Brain microvascular endothelial cell (primary cell): ENCODE measurements at regions not wholly inside any gene's neighbourhood (a gene's known extent, or its start where the extent isn't known, plus 50 kb on each side); places are given as distances from the start of the nearest gene placed in this dataset.

Source experiments
- DNase-seq: peaks from one replicate; pipeline ENCODE4 v3.0.0-alpha.2; 2020
- H3K27ac ChIP-seq: fragments of 250-450 bp; sonication (Bioruptor Pico); 2 replicates; pipeline ENCODE4 v1.5.1; 2020; ENCODE audit warnings: mild to moderate bottlenecking, moderate library complexity
- H3K27me3 ChIP-seq: fragments of 250-450 bp; sonication (Bioruptor Pico); replicated peaks from 2 replicates; pipeline ENCODE4 v1.5.1; 2020; ENCODE audit warnings: mild to moderate bottlenecking
- H3K36me3 ChIP-seq: fragments of 250-450 bp; sonication (Bioruptor Pico); replicated peaks from 2 replicates; pipeline ENCODE4 v1.5.1; 2020; ENCODE audit warnings: mild to moderate bottlenecking
- H3K4me3 ChIP-seq: 2 replicates; pipeline ENCODE4 v1.5.1; 2011; ENCODE audit warnings: low read depth, mild to moderate bottlenecking, control low read depth, low read length, moderate library complexity
- in situ Hi-C: cut with HindIII; loops from 2 replicates; pipeline ENCODE4 v1.10.0; 2017; ENCODE audit warnings: low sequenced_read_pairs, low pct_ligation_motif_present
- TF ChIP-seq, protein P1 (sequence below): IDR thresholded peaks from 2 replicates; pipeline ENCODE4 v1.5.1; 2011; ENCODE audit warnings: low read depth, mild to moderate bottlenecking, moderate library complexity, low read length, control low read depth, inconsistent platforms; ENCODE audit errors: missing control alignments

DNA sequence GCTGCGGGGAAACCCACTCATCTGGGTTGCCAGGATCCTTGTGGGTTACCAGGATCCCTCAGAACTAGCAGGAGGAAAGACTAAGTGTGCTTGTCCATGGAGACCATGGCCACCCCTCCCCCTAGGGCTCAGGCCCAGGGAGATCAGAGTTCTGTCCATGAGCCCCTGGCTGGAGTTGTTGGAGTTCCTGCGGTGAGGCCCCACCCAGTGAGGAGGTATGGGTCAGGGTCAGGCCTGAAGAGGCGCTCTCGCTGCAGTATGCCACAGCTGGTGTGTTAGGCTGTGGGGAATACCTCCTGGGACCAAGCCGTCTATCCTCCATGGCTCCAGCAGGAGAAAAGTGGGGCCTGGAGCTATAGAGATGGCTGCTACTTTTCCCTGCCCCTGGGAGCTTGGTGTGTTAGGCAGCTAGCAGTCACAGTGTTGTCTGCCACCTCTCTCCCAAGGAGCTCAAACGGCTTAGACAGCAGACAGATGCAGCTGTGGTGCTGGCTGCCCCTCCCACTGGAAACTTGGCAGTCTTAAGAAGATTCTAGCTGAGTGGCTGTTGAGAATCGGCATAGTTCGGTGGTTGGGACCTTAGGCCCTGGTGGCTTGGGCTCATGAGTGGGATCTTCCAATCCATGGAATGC is 240.3 kb upstream of the CELF4 start:
- in situ Hi-C loops: no loop called here
- DNase-seq: no peak
- TF ChIP-seq, protein P1, sequence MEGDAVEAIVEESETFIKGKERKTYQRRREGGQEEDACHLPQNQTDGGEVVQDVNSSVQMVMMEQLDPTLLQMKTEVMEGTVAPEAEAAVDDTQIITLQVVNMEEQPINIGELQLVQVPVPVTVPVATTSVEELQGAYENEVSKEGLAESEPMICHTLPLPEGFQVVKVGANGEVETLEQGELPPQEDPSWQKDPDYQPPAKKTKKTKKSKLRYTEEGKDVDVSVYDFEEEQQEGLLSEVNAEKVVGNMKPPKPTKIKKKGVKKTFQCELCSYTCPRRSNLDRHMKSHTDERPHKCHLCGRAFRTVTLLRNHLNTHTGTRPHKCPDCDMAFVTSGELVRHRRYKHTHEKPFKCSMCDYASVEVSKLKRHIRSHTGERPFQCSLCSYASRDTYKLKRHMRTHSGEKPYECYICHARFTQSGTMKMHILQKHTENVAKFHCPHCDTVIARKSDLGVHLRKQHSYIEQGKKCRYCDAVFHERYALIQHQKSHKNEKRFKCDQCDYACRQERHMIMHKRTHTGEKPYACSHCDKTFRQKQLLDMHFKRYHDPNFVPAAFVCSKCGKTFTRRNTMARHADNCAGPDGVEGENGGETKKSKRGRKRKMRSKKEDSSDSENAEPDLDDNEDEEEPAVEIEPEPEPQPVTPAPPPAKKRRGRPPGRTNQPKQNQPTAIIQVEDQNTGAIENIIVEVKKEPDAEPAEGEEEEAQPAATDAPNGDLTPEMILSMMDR: no peak

DNA sequence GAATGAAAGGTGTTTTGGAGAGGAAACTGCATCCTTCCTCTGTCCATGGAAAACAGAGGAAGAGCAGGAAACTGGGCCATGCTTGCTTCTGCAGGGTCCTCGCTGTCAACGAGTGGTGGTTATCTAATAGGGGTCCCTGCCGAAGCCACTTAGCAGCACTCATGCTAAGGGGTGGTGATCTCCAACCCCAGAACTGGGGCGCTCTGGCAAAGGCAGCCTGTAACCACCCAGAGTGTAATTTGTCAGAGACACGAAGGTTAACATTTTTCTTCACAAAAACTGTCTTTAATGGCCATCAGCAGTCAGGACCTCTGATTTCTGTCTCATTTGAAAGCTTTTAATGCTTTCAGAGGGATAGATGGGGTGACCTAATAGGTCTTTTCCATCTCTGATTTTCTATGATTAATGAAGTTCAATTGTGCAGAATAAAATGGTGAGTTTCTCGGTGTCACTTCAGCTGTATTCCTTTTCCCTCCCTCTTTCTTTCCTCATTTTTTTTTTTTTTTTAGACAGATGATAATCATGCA is 231.3 kb upstream of the CELF4 start:
- in situ Hi-C loops: no loop called here
- H3K36me3 ChIP-seq: no peaks in the 10 kb centered on the region
- no peak overlapping the region for H3K4me3 ChIP-seq
- no peak for DNase-seq
- H3K27ac ChIP-seq: no peak overlapping the region
- TF ChIP-seq, protein P1: no peak
- no peaks in the 10 kb centered on the region for H3K27me3 ChIP-seq

More for the DNA sequence above, 240.3 kb upstream of the CELF4 start:
- Histone ChIP-seq H3K27me3 (no peaks in the 10 kb centered on the region), H3K4me3 (no peak overlapping the region), H3K36me3 (no peaks in the 10 kb centered on the region), H3K27ac (no peak overlapping the region)

DNA sequence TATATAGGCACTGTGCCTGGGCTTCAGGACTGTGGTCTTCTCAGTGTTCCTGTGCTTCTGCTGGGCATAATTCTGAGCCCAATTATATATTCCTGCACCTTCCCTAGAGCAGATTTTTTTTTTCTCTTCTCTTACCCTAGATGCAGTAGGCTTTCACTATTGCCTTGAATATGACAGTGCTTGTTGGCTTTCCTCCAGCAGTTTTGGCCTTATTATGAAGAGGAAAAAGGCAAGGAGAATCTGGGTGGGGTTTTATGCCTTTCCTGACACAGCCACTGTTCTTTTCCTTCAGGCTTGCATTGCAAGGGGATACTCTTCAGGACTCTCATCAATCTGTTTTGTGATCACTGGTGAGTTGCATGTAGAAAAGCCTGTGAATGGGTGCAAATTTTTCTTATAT is 221.9 kb upstream of the CELF4 start:
- in situ Hi-C loops: no loop called here
- no peak overlapping the region for H3K27ac ChIP-seq
- no peaks in the 10 kb centered on the region for H3K27me3 ChIP-seq
- DNase-seq: no peak
- no peaks in the 10 kb centered on the region for H3K36me3 ChIP-seq
- H3K4me3 ChIP-seq: no peak overlapping the region
- TF ChIP-seq, protein P1: no peak

GRCh38 chr18:37783771-37784170 is 218.2 kb upstream of the CELF4 start:
- Histone ChIP-seq H3K36me3 (no peaks in the 10 kb centered on the region), H3K27me3 (no peaks in the 10 kb centered on the region), H3K4me3 (no peak overlapping the region), H3K27ac (no peak overlapping the region)
- TF ChIP-seq, protein P1: no peak
- in situ Hi-C loops: no loop called here
- no peak for DNase-seq

- no peak overlapping the region for H3K27ac ChIP-seq
- H3K36me3 ChIP-seq: no peaks in the 10 kb centered on the region
- no peaks in the 10 kb centered on the region for H3K27me3 ChIP-seq
- in situ Hi-C loops: no loop called here
- TF ChIP-seq, protein P1: no peak
- H3K4me3 ChIP-seq: no peak overlapping the region
- no peak for DNase-seq
Measured at GRCh38 chr18:37779220-37779619, 213.6 kb upstream of the CELF4 start.

- in situ Hi-C loops: no loop called here
- TF ChIP-seq, protein P1: peak; percentile 65
- Histone ChIP-seq H3K36me3 (no peaks in the 10 kb centered on the region), H3K4me3 (no peak overlapping the region), H3K27me3 (no peaks in the 10 kb centered on the region), H3K27ac (no peak overlapping the region)
- peak; percentile 22 for DNase-seq
Measured at GRCh38 chr18:37778417-37779165, 213.0 kb upstream of the CELF4 start.
